ENCODE measurements at regions not wholly inside any gene's neighbourhood (a gene's known extent, or its start where the extent isn't known, plus 50 kb on each side); places are given as distances from the start of the nearest gene placed in this dataset.

DNA sequence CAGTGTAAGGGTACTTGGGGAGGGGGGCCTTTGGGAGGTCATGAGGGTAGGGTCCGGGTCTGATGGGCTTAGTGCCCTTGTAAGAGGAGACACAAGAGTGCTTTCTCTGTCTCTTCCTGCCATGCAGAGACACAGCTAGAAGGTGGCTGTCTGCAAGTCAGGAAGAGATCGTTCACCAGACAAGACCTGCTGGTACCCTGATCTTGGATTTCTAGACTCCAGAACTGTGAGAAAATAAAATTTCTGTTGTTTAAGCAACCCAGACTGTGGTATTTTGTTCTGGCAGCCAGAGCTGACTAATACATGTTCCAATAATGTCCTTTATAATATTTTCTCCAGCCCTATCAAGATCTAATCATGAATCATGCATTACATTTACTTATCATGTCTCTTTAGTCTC lies 130.0 kb upstream of the VEPH1 start:
- ChIA-PET CTCF (interaction anchor here (1.1 to 1.2 kb wide), 2 partner anchors 16 to 26 kb away, joined by 3 read pairs; no protein-coding TSS in a partner anchor), POLR2A (no interaction called here)
- no peak for DNase-seq (ENCODE audit: low read depth, low spot score)
- TF ChIP-seq, protein P1, sequence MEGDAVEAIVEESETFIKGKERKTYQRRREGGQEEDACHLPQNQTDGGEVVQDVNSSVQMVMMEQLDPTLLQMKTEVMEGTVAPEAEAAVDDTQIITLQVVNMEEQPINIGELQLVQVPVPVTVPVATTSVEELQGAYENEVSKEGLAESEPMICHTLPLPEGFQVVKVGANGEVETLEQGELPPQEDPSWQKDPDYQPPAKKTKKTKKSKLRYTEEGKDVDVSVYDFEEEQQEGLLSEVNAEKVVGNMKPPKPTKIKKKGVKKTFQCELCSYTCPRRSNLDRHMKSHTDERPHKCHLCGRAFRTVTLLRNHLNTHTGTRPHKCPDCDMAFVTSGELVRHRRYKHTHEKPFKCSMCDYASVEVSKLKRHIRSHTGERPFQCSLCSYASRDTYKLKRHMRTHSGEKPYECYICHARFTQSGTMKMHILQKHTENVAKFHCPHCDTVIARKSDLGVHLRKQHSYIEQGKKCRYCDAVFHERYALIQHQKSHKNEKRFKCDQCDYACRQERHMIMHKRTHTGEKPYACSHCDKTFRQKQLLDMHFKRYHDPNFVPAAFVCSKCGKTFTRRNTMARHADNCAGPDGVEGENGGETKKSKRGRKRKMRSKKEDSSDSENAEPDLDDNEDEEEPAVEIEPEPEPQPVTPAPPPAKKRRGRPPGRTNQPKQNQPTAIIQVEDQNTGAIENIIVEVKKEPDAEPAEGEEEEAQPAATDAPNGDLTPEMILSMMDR (IDR thresholded peaks at IDR 0.05; ENCODE audit: insufficient read depth, low read length, missing control alignments): no peak
- no peak overlapping the region for H3K4me3 ChIP-seq (ENCODE audit: low read depth, low read length)

- TF ChIP-seq, protein P1 (IDR thresholded peaks at IDR 0.05; ENCODE audit: insufficient read depth, low read length, missing control alignments): no peak
- no peak for DNase-seq (ENCODE audit: low read depth, low spot score)
- no peak overlapping the region for H3K4me3 ChIP-seq (ENCODE audit: low read depth, low read length)
- POLR2A ChIA-PET: no interaction called here
- CTCF ChIA-PET: interaction anchor here (1.8 kb wide), 1 partner anchor 898 kb away, joined by 4 read pairs; no protein-coding TSS in a partner anchor
Observed at GRCh38 chr3:157632075-157632474, 128.9 kb upstream of the VEPH1 start.

- POLR2A ChIA-PET: no interaction called here
- TF ChIP-seq, protein P1 (IDR thresholded peaks at IDR 0.05; ENCODE audit: insufficient read depth, low read length, missing control alignments): no peak
- no peak overlapping the region for H3K4me3 ChIP-seq (ENCODE audit: low read depth, low read length)
- CTCF ChIA-PET: interaction anchor here (1.8 kb wide), 1 partner anchor 898 kb away, joined by 4 read pairs; no protein-coding TSS in a partner anchor
- DNase-seq (ENCODE audit: low read depth, low spot score): no peak
Observed at GRCh38 chr3:157631478-157631877, 128.3 kb upstream of the VEPH1 start.

DNA sequence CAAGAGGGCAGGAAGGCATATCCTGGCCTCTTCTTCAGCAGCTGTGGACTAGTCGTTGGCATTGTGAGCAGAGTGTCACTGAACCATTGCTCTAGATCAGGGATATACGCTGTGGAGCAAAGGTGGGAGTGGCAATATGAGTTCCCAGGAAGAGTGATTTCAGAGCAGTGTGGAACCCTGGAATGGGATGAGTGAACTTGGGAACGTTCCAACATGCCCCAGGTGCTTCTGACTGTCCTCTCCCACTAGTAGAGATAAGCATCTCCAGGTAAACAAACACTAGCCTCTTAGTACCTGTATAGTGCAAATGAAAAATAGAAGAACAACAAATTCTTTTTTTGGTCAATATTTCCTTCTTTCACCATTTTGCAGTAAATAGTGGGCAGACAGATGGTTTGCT lies 123.6 kb upstream of the VEPH1 start:
- H3K4me3 ChIP-seq (ENCODE audit: low read depth, low read length): no peak overlapping the region
- TF ChIP-seq, protein P1 (IDR thresholded peaks at IDR 0.05; ENCODE audit: insufficient read depth, low read length, missing control alignments): no peak
- ChIA-PET POLR2A (no interaction called here), CTCF (no interaction called here)
- DNase-seq (ENCODE audit: low read depth, low spot score): no peak

GRCh38 chr3:157624801-157625200 lies 121.6 kb upstream of the VEPH1 start:
- POLR2A ChIA-PET: no interaction called here
- CTCF ChIA-PET: interaction anchor here (1.6 kb wide), 1 partner anchor 812 kb away, joined by 4 read pairs; no protein-coding TSS in a partner anchor
- TF ChIP-seq, protein P1 (IDR thresholded peaks at IDR 0.05; ENCODE audit: insufficient read depth, low read length, missing control alignments): no peak
- DNase-seq (ENCODE audit: low read depth, low spot score): no peak
- no peak overlapping the region for H3K4me3 ChIP-seq (ENCODE audit: low read depth, low read length)

DNA sequence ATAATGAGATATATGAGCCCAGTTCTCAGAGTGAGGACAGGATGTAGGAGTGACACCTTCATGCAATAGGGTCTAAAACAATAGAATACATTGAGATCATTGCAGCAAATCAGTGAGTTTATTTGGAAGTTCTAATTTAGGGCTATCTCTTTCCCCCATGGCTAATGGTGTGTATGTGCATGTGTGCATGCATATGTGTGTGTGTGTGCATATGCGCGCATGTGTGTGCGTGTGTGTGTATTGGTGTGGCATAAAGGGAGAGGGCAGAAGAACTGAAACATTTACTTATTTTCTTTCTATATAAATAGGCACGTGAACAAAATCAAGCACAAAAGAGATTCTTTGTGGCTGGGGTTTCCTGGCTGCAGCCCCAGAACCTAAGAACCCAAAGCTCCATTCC lies 115.7 kb upstream of the VEPH1 start:
- ChIA-PET CTCF (interaction anchor here (0.6 to 1.0 kb wide), 3 partner anchors 14 to 289 kb away, joined by 3 read pairs; no protein-coding TSS in a partner anchor), POLR2A (no interaction called here)
- TF ChIP-seq, protein P1 (IDR thresholded peaks at IDR 0.05; ENCODE audit: insufficient read depth, low read length, missing control alignments): no peak
- no peak overlapping the region for H3K4me3 ChIP-seq (ENCODE audit: low read depth, low read length)
- DNase-seq (ENCODE audit: low read depth, low spot score): no peak

Data from AG04449 (cell line).